Calu3 (cell line): ENCODE measurements at regions not wholly inside any gene's neighbourhood (a gene's known extent, or its start where the extent isn't known, plus 50 kb on each side); places are given as distances from the start of the nearest gene placed in this dataset.

Experiments
- BruUV-seq: library from RNA; stranded (reverse); fragments of 400-500 nt; replicated peaks from 2 replicates; lab custom pipeline; 2021; lab: Mats Ljungman, UMichigan
- CTCF ChIA-PET: fragments of 300-600 bp; sonication (Branson Sonifier 250); formaldehyde crosslinking; loops from one replicate; lab custom pipeline; 2022; ENCODE audit warnings: antibody characterized with exemption; lab: Charles Lee
- DNase-seq: peaks from one replicate; pipeline ENCODE4 v3.0.0; 2022
- H3K27ac Mint-ChIP-seq: one replicate; pipeline ENCODE4 v1.8.0; 2022; ENCODE audit warnings: mixed read lengths; ENCODE audit not compliant: unreplicated experiment
- H3K27me3 Mint-ChIP-seq: one replicate; pipeline ENCODE4 v1.8.0; 2022; ENCODE audit warnings: mixed read lengths; ENCODE audit not compliant: unreplicated experiment
- H3K36me3 Mint-ChIP-seq: one replicate; pipeline ENCODE4 v1.8.0; 2022; ENCODE audit warnings: mild to moderate bottlenecking, moderate library complexity, mixed read lengths; ENCODE audit not compliant: insufficient read depth, unreplicated experiment
- H3K4me1 Mint-ChIP-seq: one replicate; pipeline ENCODE4 v1.8.0; 2022; ENCODE audit warnings: mild to moderate bottlenecking, low read depth, mixed read lengths; ENCODE audit not compliant: unreplicated experiment
- H3K4me3 Mint-ChIP-seq: one replicate; pipeline ENCODE4 v1.8.0; 2022; ENCODE audit warnings: mild to moderate bottlenecking, low read depth, moderate library complexity, mixed read lengths; ENCODE audit not compliant: unreplicated experiment
- H3K9me3 Mint-ChIP-seq: one replicate; pipeline ENCODE4 v1.8.0; 2022; ENCODE audit warnings: low read depth, mixed read lengths; ENCODE audit not compliant: unreplicated experiment
- intact Hi-C: fragments of 100-400 bp; cut with micrococcal nuclease; formaldehyde crosslinking; loops from one replicate; pipeline ENCODE4 v1.10.0; 2022; ENCODE audit not compliant: unreplicated experiment
- TF ChIP-seq, protein P1 (sequence below): fragments of 200-600 bp; IDR thresholded peaks from one replicate; pipeline ENCODE4 v1.8.0; 2022; ENCODE audit warnings: antibody characterized with exemption; ENCODE audit not compliant: unreplicated experiment

- BruUV-seq, result no TSS peak
- Mint-ChIP-seq H3K4me3 (no peak overlapping the region), H3K27me3 (no peaks in the 10 kb centered on the region), H3K27ac (no peak overlapping the region), H3K9me3 (peaks cover 15% of the 10 kb centered on the region), H3K36me3 (no peaks in the 10 kb centered on the region), H3K4me1 (no peaks in the 10 kb centered on the region)
- intact Hi-C loops, result no loop called here
- TF ChIP-seq, protein P1, sequence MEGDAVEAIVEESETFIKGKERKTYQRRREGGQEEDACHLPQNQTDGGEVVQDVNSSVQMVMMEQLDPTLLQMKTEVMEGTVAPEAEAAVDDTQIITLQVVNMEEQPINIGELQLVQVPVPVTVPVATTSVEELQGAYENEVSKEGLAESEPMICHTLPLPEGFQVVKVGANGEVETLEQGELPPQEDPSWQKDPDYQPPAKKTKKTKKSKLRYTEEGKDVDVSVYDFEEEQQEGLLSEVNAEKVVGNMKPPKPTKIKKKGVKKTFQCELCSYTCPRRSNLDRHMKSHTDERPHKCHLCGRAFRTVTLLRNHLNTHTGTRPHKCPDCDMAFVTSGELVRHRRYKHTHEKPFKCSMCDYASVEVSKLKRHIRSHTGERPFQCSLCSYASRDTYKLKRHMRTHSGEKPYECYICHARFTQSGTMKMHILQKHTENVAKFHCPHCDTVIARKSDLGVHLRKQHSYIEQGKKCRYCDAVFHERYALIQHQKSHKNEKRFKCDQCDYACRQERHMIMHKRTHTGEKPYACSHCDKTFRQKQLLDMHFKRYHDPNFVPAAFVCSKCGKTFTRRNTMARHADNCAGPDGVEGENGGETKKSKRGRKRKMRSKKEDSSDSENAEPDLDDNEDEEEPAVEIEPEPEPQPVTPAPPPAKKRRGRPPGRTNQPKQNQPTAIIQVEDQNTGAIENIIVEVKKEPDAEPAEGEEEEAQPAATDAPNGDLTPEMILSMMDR, result no peak
- no peak for DNase-seq
- CTCF ChIA-PET, result interaction anchor here (0.7 kb wide), 1 partner anchor 26 kb away, joined by 3 read pairs; no protein-coding TSS in a partner anchor
These were observed 131.9 kb upstream of the XYLT1 start for GRCh38 chr16:17602678-17603077.

- no peak for DNase-seq
- Mint-ChIP-seq H3K27ac (no peak overlapping the region), H3K9me3 (peaks cover 15% of the 10 kb centered on the region), H3K4me3 (no peak overlapping the region), H3K4me1 (no peaks in the 10 kb centered on the region), H3K27me3 (no peaks in the 10 kb centered on the region), H3K36me3 (no peaks in the 10 kb centered on the region)
- CTCF ChIA-PET, result no interaction called here
- TF ChIP-seq, protein P1, result no peak
- no TSS peak for BruUV-seq
- intact Hi-C loops, result no loop called here
These were observed 128.2 kb upstream of the XYLT1 start for GRCh38 chr16:17598968-17599367.

DNA sequence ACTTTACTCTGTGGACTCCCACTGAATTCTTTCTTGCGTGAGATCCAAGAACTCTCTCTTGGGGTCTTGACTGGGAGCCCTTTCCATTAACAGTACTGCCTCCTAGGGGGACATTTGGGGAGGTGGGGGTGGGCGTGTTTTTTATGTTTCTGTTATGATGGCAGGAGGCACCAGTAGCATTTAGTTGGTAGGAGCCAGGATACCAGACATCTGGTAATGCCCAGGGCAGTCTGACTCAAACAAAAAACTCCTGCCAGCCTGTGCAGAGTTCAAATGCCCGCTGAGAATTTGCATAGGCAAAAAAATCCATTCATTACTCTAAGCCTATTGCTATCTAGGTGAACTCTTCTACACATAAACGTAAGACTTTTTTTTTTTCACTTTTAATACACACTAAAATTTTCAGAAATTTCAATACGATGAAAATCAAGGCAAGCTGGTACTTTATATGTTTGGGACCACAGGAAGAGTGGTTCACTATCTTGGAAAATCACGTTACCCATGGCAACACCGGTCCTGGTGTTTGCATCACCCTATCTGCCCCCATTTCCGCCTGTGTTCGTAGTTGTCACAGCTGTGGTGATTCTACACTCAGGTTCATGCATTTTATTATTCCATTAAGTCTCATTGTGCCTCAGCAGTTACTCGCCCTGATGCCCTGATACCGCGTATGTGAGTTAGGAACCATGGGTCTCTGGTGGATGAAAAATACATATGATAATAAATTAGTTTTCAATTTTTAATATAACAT, 121.1 kb upstream of the XYLT1 start:
- Mint-ChIP-seq H3K27me3 (peaks cover 17% of the 10 kb centered on the region), H3K4me3 (no peak overlapping the region), H3K9me3 (peaks cover 13% of the 10 kb centered on the region), H3K4me1 (no peaks in the 10 kb centered on the region), H3K36me3 (no peaks in the 10 kb centered on the region), H3K27ac (no peak overlapping the region)
- intact Hi-C loops, result no loop called here
- CTCF ChIA-PET, result interaction anchor here (1.1 kb wide), 1 partner anchor 13 kb away, joined by 4 read pairs; no protein-coding TSS in a partner anchor
- no TSS peak for BruUV-seq
- no peak for DNase-seq
- TF ChIP-seq, protein P1, result no peak

GRCh38 chr16:17590711-17591654, 120.2 kb upstream of the XYLT1 start:
- Mint-ChIP-seq H3K9me3 (peaks cover 12% of the 10 kb centered on the region), H3K4me3 (no peak overlapping the region), H3K27ac (no peak overlapping the region), H3K4me1 (no peaks in the 10 kb centered on the region), H3K36me3 (no peaks in the 10 kb centered on the region), H3K27me3 (peaks cover 17% of the 10 kb centered on the region)
- intact Hi-C loops, result no loop called here
- TF ChIP-seq, protein P1, result no peak
- CTCF ChIA-PET, result interaction anchor here (1.1 kb wide), 1 partner anchor 12 kb away, joined by 4 read pairs; no protein-coding TSS in a partner anchor
- no peak for DNase-seq
- BruUV-seq, result no TSS peak
